MM.1S (cell line): ENCODE measurements at regions not wholly inside any gene's neighbourhood (a gene's known extent, or its start where the extent isn't known, plus 50 kb on each side); places are given as distances from the start of the nearest gene placed in this dataset.

Experiments
- DNase-seq: peaks from one replicate; pipeline ENCODE4 v3.0.0-alpha.2; 2015
- H2AFZ ChIP-seq: fragments of 300-600 bp; sonication (generic); 2 replicates; pipeline ENCODE4 v1.6.0; 2016; ENCODE audit warnings: antibody characterized with exemption, low read length
- H3F3A ChIP-seq: fragments of 300-600 bp; sonication (generic); 2 replicates; pipeline ENCODE4 v1.6.1; 2016; ENCODE audit warnings: mild to moderate bottlenecking, antibody characterized with exemption, low read length, moderate library complexity, mixed read lengths; ENCODE audit not compliant: insufficient read depth
- H3K27ac ChIP-seq: fragments of 300-600 bp; sonication (generic); 2 replicates; pipeline ENCODE4 v1.5.1; 2016; ENCODE audit warnings: mild to moderate bottlenecking, low read length
- H3K27me3 ChIP-seq: fragments of 300-600 bp; sonication (generic); replicated peaks from 2 replicates; pipeline ENCODE4 v1.6.0; 2016; ENCODE audit warnings: low read length; ENCODE audit not compliant: insufficient read depth
- H3K36me3 ChIP-seq: fragments of 300-600 bp; sonication (generic); replicated peaks from 2 replicates; pipeline ENCODE4 v1.6.1; 2016; ENCODE audit warnings: mild to moderate bottlenecking, low read length, mixed read lengths; ENCODE audit not compliant: insufficient read depth
- H3K4me1 ChIP-seq: fragments of 300-600 bp; sonication (generic); 2 replicates; pipeline ENCODE4 v1.6.1; 2016; ENCODE audit warnings: low read length, mixed read lengths
- H3K4me2 ChIP-seq: fragments of 300-600 bp; sonication (generic); 2 replicates; pipeline ENCODE4 v1.6.0; 2016; ENCODE audit warnings: low read depth, low read length
- H3K4me3 ChIP-seq: fragments of 300-600 bp; sonication (generic); 2 replicates; pipeline ENCODE4 v1.5.1; 2016; ENCODE audit warnings: low read length, mixed read lengths
- H3K79me2 ChIP-seq: fragments of 300-600 bp; sonication (generic); 2 replicates; pipeline ENCODE4 v1.6.1; 2016; ENCODE audit warnings: mixed run types, low read length, mixed read lengths
- H3K9ac ChIP-seq: fragments of 300-600 bp; sonication (generic); 2 replicates; pipeline ENCODE4 v1.6.1; 2016; ENCODE audit warnings: low read length, mixed read lengths
- H3K9me2 ChIP-seq: fragments of 300-600 bp; sonication (generic); replicated peaks from 2 replicates; pipeline ENCODE4 v1.6.1; 2016; ENCODE audit warnings: mild to moderate bottlenecking, low read length, mixed read lengths; ENCODE audit not compliant: insufficient read depth
- H3K9me3 ChIP-seq: fragments of 300-600 bp; sonication (generic); replicated peaks from 2 replicates; pipeline ENCODE4 v1.6.1; 2016; ENCODE audit warnings: mild to moderate bottlenecking, low read length, mixed read lengths; ENCODE audit not compliant: insufficient read depth
- H4K20me1 ChIP-seq: fragments of 300-600 bp; sonication (generic); 2 replicates; pipeline ENCODE4 v1.6.1; 2016; ENCODE audit warnings: mild to moderate bottlenecking, low read length, moderate library complexity, mixed read lengths; ENCODE audit not compliant: insufficient read depth
- CTCF ChIP-seq: fragments of 300-600 bp; sonication (generic); IDR thresholded peaks from 2 replicates; pipeline ENCODE4 v1.5.1; 2016; ENCODE audit warnings: antibody characterized with exemption, low read length, mixed read lengths
- EZH2 ChIP-seq: fragments of 300-600 bp; sonication (generic); optimal IDR thresholded peaks from 2 replicates; pipeline ENCODE3; 2017; ENCODE audit warnings: low read depth, mild to moderate bottlenecking, antibody characterized with exemption, low read length, mixed read lengths
- EZH2phosphoT487 ChIP-seq: fragments of 300-600 bp; sonication (generic); IDR thresholded peaks from 2 replicates; pipeline ENCODE4 v1.6.1; 2018; ENCODE audit warnings: antibody characterized with exemption, low read length

DNA sequence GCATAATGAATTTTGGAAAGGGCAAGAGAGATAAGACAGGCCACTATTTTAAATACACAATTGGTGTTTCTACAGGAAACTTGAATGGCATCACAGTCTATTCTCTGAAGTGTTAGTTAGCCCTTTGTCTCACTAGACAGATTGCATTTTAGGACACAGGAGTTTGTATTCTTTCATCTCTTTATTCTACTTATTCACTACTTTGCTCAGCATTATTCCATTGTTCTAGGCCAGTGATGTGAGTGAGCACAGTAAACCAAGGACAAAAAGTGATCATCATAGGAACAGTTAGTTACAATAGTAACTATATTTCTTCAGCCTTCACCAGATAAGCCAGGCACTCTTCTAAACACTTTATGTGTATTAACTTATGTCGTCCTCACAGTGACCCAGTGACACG lies 150.2 kb upstream of the SLCO3A1 start:
- TF ChIP-seq EZH2phosphoT487 (no peak), CTCF (no peak), EZH2 (no peak)
- Histone ChIP-seq H3K9ac (no peak overlapping the region), H3K9me2 (no peaks in the 10 kb centered on the region), H3K9me3 (no peaks in the 10 kb centered on the region), H3K36me3 (no peaks in the 10 kb centered on the region), H3F3A (peaks cover 8% of the 10 kb centered on the region; the same call in 1 of the 2 replicates), H3K4me2 (no peak overlapping the region), H3K27ac (no peak overlapping the region), H4K20me1 (no peaks in the 10 kb centered on the region), H3K79me2 (no peaks in the 10 kb centered on the region), H3K4me3 (no peak overlapping the region), H2AFZ (no peak overlapping the region), H3K4me1 (peaks cover 8% of the 10 kb centered on the region; the same call in 1 of the 2 replicates), H3K27me3 (no peaks in the 10 kb centered on the region)
- DNase-seq, result no peak

GRCh38 chr15:91704343-91704742 lies 149.2 kb upstream of the SLCO3A1 start:
- H3K79me2 ChIP-seq, result no peaks in the 10 kb centered on the region
- no peak for DNase-seq
- H3K36me3 ChIP-seq, result no peaks in the 10 kb centered on the region
- H3F3A ChIP-seq, result peaks cover 8% of the 10 kb centered on the region; the same call in 1 of the 2 replicates
- no peak overlapping the region for H2AFZ ChIP-seq
- H3K4me3 ChIP-seq, result no peak overlapping the region
- H3K9me2 ChIP-seq, result no peaks in the 10 kb centered on the region
- TF ChIP-seq EZH2phosphoT487, result no peak
- no peaks in the 10 kb centered on the region for H3K27me3 ChIP-seq
- H3K4me2 ChIP-seq, result no peak overlapping the region
- H3K4me1 ChIP-seq, result peaks cover 8% of the 10 kb centered on the region; the same call in 1 of the 2 replicates
- H3K9me3 ChIP-seq, result no peaks in the 10 kb centered on the region
- no peaks in the 10 kb centered on the region for H4K20me1 ChIP-seq
- no peak overlapping the region for H3K27ac ChIP-seq
- no peak overlapping the region for H3K9ac ChIP-seq

GRCh38 chr15:91706322-91707032 lies 147.0 kb upstream of the SLCO3A1 start:
- DNase-seq, result peak; percentile 94
- Histone ChIP-seq H3K4me2 (peak overlapping the region; percentile 49), H3K79me2 (no peaks in the 10 kb centered on the region), H3K27ac (peak overlapping the region; percentile 27; the same call in 1 of the 2 replicates), H3K36me3 (no peaks in the 10 kb centered on the region), H4K20me1 (no peaks in the 10 kb centered on the region), H3K9me2 (no peaks in the 10 kb centered on the region), H3K27me3 (no peaks in the 10 kb centered on the region), H3K9me3 (no peaks in the 10 kb centered on the region), H3K9ac (no peak overlapping the region), H3F3A (peaks cover 8% of the 10 kb centered on the region; the same call in 1 of the 2 replicates), H2AFZ (peak overlapping the region; percentile 16; the same call in 1 of the 2 replicates), H3K4me1 (peaks cover 8% of the 10 kb centered on the region; the same call in 1 of the 2 replicates), H3K4me3 (peak overlapping the region; percentile 16)
- TF ChIP-seq CTCF, result peak; percentile 98
- TF ChIP-seq EZH2phosphoT487, result no peak

DNA sequence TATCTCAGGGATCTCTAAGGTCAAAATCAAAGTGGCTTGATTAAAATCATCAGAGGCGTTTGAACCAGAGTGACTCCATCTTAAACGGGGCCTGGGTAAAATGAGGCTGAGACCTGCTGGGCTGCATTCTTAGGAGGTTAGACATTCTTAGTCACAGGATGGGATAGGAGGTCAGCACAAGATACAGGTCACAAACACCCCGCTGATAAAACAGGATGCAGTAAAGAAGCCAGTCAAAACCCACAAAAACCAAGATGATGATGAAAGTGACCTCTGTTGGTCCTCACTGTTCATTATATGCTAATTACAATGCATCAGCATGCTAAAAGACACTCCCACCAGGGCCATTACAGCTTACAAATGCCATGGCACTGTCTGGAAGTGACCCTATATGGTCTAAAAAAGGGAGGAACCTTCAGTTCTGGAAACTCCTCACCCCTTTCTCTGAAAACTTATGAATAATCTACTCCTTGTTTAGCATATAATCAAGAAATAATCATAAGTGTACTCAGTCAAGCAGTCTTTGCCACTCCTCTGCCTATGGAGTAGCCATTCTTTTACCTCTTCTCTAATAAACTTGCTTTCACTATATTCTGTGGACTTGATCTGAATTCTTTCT lies 143.3 kb upstream of the SLCO3A1 start:
- H3K79me2 ChIP-seq, result no peaks in the 10 kb centered on the region
- H3K9ac ChIP-seq, result no peak overlapping the region
- no peak for TF ChIP-seq CTCF
- no peak for TF ChIP-seq EZH2phosphoT487
- TF ChIP-seq EZH2, result no peak
- no peaks in the 10 kb centered on the region for H3K27me3 ChIP-seq
- no peak overlapping the region for H3K4me3 ChIP-seq
- H4K20me1 ChIP-seq, result no peaks in the 10 kb centered on the region
- H3K4me2 ChIP-seq, result no peak overlapping the region
- no peak for DNase-seq
- peaks cover 8% of the 10 kb centered on the region; the same call in 1 of the 2 replicates for H3F3A ChIP-seq
- H3K27ac ChIP-seq, result no peak overlapping the region
- no peak overlapping the region for H2AFZ ChIP-seq
- peaks cover 8% of the 10 kb centered on the region; the same call in 1 of the 2 replicates for H3K4me1 ChIP-seq
- no peaks in the 10 kb centered on the region for H3K9me3 ChIP-seq
- no peaks in the 10 kb centered on the region for H3K36me3 ChIP-seq
- H3K9me2 ChIP-seq, result no peaks in the 10 kb centered on the region
